ENCODE measurements at regions not wholly inside any gene's neighbourhood (a gene's known extent, or its start where the extent isn't known, plus 50 kb on each side); places are given as distances from the start of the nearest gene placed in this dataset.

- Histone ChIP-seq H3K9me3 (ENCODE audit: insufficient read depth, low read length, severe bottlenecking) (no peaks in the 10 kb centered on the region), H3K27ac (ENCODE audit: low read length) (no peak overlapping the region), H3K9ac (ENCODE audit: low read depth, low read length) (no peak overlapping the region), H4K20me1 (ENCODE audit: insufficient read depth, low read length) (no peaks in the 10 kb centered on the region), H3K27me3 (ENCODE audit: insufficient read depth, low read length, poor library complexity) (no peaks in the 10 kb centered on the region), H3K4me1 (ENCODE audit: insufficient read depth, low read length) (no peaks in the 10 kb centered on the region), H3K36me3 (ENCODE audit: insufficient read depth, low read length) (no peaks in the 10 kb centered on the region), H3K4me2 (ENCODE audit: insufficient read depth, low read length) (no peak overlapping the region), H2AFZ (ENCODE audit: low read depth, low read length) (no peak overlapping the region), H3K4me3 (ENCODE audit: low read depth in 1 of 2, low read length in 2 of 2) (no peak overlapping the region), H3K79me2 (ENCODE audit: insufficient read depth, low read length) (no peaks in the 10 kb centered on the region)
- peak; percentile 50; the same call in 1 of the 3 replicates for ATAC-seq (ENCODE audit: insufficient read depth, low read depth)
- TF ChIP-seq CTCF (IDR thresholded peaks at IDR 0.05; ENCODE audit: borderline replicate concordance, extremely low read depth, low read length, poor library complexity, severe bottlenecking) (peak; percentile 58), EZH2 (IDR thresholded peaks at IDR 0.05; ENCODE audit: borderline replicate concordance, low read depth, low read length, severe bottlenecking) (no peak)
- DNase-seq = peak; percentile 12
These were observed 84.0 kb downstream of the SYNE3 start for GRCh38 chr14:95432144-95433093.

GRCh38 chr14:95431199-95432143 is 85.0 kb downstream of the SYNE3 start:
- Histone ChIP-seq H3K4me3 (ENCODE audit: low read depth in 1 of 2, low read length in 2 of 2) (no peak overlapping the region), H2AFZ (ENCODE audit: low read depth, low read length) (no peak overlapping the region), H3K27ac (ENCODE audit: low read length) (no peak overlapping the region), H3K4me1 (ENCODE audit: insufficient read depth, low read length) (no peaks in the 10 kb centered on the region), H3K27me3 (ENCODE audit: insufficient read depth, low read length, poor library complexity) (no peaks in the 10 kb centered on the region), H3K9me3 (ENCODE audit: insufficient read depth, low read length, severe bottlenecking) (no peaks in the 10 kb centered on the region), H3K79me2 (ENCODE audit: insufficient read depth, low read length) (no peaks in the 10 kb centered on the region), H3K36me3 (ENCODE audit: insufficient read depth, low read length) (no peaks in the 10 kb centered on the region), H3K4me2 (ENCODE audit: insufficient read depth, low read length) (no peak overlapping the region), H3K9ac (ENCODE audit: low read depth, low read length) (no peak overlapping the region), H4K20me1 (ENCODE audit: insufficient read depth, low read length) (no peaks in the 10 kb centered on the region)
- TF ChIP-seq CTCF (IDR thresholded peaks at IDR 0.05; ENCODE audit: borderline replicate concordance, extremely low read depth, low read length, poor library complexity, severe bottlenecking) (peak; percentile 74), EZH2 (IDR thresholded peaks at IDR 0.05; ENCODE audit: borderline replicate concordance, low read depth, low read length, severe bottlenecking) (no peak)
- peak; percentile 76 for ATAC-seq (ENCODE audit: insufficient read depth, low read depth)
- peak; percentile 24 for DNase-seq

- Histone ChIP-seq H3K4me2 (ENCODE audit: insufficient read depth, low read length) (no peak overlapping the region), H3K27me3 (ENCODE audit: insufficient read depth, low read length, poor library complexity) (no peaks in the 10 kb centered on the region), H3K4me1 (ENCODE audit: insufficient read depth, low read length) (no peaks in the 10 kb centered on the region), H3K27ac (ENCODE audit: low read length) (no peak overlapping the region), H4K20me1 (ENCODE audit: insufficient read depth, low read length) (no peaks in the 10 kb centered on the region), H3K9ac (ENCODE audit: low read depth, low read length) (no peak overlapping the region), H3K4me3 (ENCODE audit: low read depth in 1 of 2, low read length in 2 of 2) (no peak overlapping the region), H3K9me3 (ENCODE audit: insufficient read depth, low read length, severe bottlenecking) (no peaks in the 10 kb centered on the region), H3K79me2 (ENCODE audit: insufficient read depth, low read length) (no peaks in the 10 kb centered on the region), H3K36me3 (ENCODE audit: insufficient read depth, low read length) (no peaks in the 10 kb centered on the region), H2AFZ (ENCODE audit: low read depth, low read length) (no peak overlapping the region)
- DNase-seq (no peak), ATAC-seq (ENCODE audit: insufficient read depth, low read depth) (no peak)
- TF ChIP-seq EZH2 (IDR thresholded peaks at IDR 0.05; ENCODE audit: borderline replicate concordance, low read depth, low read length, severe bottlenecking) = no peak
- no peak for TF ChIP-seq CTCF (IDR thresholded peaks at IDR 0.05; ENCODE audit: borderline replicate concordance, extremely low read depth, low read length, poor library complexity, severe bottlenecking)
These were observed 87.9 kb downstream of the SYNE3 start for GRCh38 chr14:95428557-95428956.

All from DND-41 (cell line).